Hepatic stellate cell (primary cell): ENCODE measurements at regions not wholly inside any gene's neighbourhood (a gene's known extent, or its start where the extent isn't known, plus 50 kb on each side); places are given as distances from the start of the nearest gene placed in this dataset.

Experiments used
- DNase-seq: peaks from one replicate; pipeline ENCODE4 v3.0.0; 2011; ENCODE audit warnings: low spot score

DNA sequence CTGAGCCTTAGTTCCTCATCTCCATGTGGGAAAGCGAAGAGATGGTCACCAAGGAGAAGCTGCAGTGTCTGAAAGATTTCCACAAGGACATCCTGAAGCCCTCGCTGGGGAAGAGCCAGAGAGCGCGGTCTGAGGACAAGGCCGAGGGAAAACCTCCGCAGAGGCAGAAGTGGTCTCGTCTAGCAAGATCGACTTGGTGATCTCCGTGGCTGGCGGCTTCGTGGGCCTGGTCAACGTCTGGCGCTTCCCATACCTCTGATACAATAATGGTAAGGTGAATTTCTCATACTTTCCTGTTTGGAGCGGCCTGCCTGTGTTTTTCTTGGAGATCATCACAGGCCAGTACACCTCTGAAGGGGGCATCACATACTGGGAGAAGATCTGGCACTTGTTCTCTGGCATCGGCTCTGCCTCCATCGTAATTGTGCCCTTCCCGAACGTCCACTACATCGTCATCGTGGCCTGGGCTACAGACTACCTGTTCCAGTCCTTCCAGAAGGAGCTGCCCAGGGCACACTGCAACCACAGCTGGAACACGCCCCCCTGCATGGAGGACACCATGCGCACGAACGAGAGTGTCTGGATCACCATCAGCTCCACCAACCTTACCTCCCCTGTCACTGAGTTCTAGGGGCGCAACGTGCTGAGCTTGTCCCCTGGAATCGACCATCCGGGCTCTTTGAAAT, 841.1 kb upstream of the TMPRSS15 start:
- DNase-seq, result no peak

DNA sequence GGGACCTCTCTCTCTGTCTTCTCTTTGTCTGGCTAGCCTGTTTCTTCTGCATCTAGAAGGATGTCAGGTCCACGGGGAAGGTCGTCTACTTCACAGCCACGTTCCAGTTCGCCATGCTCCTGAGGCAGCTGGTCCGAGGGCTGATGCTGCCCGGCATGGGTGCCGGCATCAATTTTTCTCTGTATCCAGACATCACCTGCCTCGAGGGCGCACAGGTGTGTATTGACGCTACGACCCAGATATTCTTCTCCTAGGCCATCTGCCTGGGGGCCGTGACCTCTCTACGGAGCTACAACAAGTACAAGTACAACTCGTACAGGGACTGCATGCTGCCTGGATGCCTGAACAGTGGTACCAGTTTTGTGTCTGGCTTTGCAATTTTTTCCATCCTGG, 841.6 kb upstream of the TMPRSS15 start:
- no peak for DNase-seq

DNA sequence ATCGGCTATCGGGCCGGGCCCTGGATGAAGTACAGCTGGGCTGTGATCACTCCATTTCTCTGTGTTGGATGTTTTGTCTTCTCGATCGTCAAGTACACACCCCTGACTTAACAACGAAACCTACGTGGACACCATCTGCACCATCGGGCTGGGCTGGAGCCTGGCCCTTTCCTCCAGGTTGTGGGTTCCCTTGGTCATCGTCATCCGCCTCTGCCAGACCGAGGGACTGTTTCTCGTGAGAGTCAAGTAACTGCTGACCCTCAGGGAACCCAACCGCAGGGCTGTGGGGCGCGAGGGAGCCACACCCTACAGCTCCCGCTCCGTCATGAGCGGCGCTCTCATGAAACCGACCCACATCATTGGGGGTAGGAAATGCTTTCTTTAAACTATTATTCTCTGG, 842.4 kb upstream of the TMPRSS15 start:
- DNase-seq, result no peak

DNA sequence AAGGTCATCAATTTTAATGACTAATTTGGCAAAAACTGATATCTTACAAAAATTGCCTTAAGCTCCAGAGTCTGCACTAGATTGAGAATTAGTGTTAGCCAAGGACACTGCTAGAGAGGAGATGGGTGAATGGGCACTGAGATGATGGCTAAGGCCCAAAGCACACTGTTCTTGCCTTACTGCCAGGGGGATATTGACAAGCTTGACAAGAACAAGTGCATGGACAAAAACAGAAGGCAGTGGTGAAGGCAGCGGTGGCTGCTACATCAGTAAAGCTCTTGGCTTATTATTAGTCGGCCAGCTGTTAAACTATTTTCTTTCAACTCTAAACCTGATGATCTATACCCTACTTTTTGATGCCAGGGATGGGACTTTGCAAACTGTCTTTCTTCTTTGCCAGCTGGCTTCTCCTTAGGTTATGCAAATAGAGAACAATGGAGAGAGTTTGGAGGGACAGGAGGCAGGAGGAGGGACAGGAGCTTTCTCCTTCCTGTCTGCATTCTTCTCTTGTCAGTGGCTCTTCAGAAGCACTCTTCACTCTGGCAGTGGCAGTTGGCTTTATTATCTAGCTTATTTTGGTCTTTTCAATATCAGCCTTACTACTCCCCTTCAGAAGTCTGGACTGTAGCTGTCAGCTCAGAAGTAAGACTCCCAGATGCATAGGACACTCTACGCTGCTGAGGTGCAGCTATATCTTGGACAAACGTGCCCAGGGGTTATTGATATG, 853.5 kb upstream of the TMPRSS15 start:
- no peak for DNase-seq

DNA sequence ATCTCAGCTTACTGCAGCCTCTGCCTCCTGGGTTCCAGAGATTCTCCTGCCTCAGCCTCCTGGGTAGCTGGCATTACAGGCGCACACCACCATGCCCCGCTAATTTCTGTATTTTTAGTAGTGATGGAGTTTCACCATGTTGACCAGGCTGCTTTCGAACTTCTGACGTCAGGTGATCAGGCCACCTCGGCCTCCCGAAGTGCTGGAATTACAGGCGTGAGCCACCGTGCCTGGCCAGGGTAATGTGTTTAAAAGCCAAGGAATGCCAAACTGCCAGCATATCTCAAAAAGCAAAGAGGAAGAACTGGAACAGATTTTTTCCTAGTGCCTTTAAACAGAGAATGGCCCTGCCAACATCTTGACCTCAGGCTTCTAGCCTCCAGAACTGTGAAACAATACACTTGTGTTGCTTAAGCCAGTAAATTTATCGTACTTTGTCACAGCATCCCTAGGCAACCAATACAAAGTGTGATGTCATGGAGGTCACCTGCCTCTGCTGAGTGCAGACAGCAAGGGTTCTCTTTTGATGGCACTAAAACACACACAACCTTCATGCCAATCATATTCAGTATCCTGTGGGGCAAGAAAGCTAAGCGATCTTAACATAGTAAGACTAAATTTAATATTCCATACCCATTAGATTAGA, 858.3 kb upstream of the TMPRSS15 start:
- no peak for DNase-seq

DNA sequence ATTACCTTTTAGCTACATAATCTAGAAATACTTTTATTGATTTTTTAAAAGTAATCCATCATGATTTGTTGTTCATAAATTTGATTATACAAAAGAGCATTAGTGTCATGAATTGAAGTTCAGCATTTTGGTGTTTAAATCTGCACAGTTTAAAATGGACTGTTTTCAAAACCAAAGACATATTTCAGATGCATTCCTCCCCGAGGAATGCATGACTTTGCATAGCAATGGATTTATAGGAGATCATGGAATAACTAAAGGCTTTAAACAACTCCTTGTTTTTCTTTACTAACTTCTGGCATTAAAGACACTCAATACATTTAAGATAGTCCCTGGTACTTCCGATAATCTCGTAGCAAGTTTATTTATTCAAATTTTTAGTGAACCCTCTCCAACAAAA, 863.1 kb upstream of the TMPRSS15 start:
- DNase-seq, result no peak

DNA sequence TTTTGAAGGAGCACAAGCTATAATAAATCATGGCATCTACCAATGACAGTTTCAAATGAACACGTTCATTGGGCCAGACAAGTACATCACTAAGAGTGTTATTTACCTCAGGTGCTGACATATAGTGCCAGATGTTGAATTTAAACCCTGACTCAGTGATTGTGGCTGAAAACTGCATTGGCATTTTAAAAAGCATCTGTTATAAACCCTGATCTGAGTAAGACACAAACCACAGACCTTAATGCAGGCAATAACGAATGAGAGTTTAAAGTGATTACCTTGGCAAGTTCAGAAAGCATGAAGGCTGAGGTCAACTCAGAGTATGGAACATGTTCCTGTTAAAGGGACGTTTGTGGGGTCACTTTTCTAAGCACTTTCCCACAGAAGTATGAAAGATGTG, 865.1 kb upstream of the TMPRSS15 start:
- DNase-seq, result no peak

DNA sequence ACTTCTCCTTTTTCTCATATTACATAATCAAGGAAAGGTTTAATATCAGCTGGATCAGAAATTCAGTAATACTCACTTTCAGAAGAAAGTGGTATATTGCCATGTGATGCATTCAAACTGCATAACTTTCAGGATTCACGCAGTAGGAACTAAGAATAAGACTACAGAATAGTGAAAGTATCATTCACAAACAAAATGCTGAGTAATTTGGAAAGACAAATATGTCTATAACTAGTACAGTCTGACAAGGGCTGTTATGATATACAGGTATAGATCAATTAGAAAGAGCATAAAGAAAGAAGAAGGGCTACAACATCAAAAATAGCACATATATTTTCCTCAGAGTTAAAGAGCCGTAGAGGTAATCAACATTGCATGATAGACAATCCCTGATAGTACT, 871.5 kb upstream of the TMPRSS15 start:
- DNase-seq, result no peak

DNA sequence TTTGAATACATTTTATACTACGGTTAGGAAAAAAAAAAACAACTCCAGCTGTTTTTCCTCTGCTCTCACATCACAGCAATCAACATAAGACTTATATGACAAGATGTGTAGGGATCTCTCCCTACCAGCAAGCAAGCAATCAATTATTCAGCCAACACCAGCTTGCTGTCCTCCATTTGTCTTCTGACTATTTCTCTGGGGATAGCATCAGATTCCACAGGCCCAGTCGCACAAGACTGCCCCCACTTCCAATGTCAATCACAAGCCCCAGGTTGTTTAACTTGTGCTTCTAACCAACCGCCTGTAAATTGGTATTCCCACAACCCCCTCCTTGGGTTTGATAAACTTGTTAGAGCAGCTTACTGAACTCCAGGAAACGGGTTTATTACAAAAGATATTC, 873.1 kb upstream of the TMPRSS15 start:
- DNase-seq, result no peak

DNA sequence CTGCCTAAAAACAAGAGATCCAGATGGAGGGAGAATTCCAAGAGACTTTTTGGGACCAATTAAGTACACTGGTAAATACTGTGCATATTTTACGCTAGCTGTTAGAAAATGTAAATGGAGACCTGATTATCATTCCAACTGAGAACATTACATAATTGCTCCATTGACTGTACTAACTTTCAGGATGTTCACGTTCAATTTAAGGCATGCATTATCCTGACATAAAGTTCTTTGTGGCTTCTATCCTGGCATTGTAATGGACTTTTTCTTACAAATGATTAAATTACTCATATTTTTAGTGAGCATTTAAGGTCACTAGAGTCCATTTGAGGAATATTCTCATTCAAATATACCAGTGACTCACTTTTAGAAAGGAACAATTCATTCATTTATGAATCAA, 883.3 kb upstream of the TMPRSS15 start:
- DNase-seq, result no peak

DNA sequence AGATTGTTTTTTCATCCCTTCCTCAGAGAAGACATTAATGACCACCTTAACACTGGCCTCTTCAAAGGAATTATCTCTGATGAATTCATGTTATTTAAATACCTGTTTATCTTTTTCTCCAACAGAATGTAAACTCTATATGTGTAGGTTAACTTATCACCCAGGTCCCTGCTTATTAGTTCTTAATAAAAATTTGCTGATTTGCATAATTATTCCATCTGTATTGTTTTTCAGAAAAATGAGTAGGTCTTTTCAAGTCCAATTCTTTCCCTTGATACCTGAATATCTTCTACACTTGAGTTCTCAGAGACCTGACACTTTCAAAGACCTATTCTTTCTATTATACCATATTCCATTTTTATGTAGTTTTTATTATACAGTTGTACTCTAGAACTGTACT, 886.7 kb upstream of the TMPRSS15 start:
- no peak for DNase-seq

DNA sequence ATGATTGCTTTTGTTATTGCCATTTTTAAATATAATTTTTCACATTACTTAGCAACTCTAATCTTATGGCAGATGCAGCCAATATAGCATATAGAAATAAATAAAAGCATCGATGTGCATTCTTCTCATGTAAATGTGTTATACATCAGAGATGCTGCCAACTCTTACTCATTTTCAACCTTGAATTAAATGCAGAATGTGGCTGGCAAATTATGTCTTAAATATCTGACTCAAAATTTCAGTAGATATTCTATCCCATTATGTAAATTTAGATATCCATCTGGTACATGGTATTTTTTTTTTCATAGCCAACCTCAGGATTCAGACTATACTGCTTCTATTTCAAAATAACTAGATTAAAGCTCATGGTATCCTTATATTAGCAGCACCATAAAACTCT, 916.7 kb upstream of the TMPRSS15 start:
- DNase-seq, result no peak

DNA sequence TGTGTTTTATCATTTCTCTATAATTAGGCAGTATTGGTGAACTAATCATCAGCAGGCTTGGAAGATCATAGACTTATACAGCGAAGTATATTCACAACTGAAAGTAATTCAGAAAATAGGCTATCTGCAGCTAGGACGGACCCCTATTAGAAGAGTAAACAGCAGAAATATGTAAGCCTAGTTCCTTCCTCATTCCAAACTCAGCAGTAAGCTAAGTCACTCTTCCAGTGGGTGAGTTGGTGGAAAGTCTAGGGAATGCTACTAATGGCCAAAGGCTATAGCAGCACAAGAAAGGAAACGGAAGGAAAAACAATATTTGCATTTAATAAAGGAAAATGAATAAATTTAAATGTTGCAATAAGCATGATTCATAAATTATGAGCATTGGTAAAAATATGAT, 918.1 kb upstream of the TMPRSS15 start:
- DNase-seq, result no peak

DNA sequence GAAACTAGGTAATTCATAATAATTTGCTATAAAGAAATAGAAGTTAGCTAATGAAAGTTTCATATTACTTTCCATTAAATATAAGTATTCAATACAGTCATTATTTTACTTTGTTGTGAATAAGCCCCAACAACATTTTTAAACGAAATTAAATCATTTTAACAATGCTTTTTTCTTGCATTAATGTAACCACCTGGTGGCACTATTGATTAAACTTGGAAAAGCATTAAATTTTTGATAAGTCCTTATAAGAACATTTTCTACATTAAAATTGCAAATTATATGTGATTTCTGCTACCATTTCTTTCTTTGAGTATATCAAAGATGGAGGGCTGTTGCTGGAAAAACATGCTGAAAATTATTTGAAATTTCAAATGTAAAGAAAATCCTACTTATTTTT, 918.8 kb upstream of the TMPRSS15 start:
- DNase-seq, result no peak

DNA sequence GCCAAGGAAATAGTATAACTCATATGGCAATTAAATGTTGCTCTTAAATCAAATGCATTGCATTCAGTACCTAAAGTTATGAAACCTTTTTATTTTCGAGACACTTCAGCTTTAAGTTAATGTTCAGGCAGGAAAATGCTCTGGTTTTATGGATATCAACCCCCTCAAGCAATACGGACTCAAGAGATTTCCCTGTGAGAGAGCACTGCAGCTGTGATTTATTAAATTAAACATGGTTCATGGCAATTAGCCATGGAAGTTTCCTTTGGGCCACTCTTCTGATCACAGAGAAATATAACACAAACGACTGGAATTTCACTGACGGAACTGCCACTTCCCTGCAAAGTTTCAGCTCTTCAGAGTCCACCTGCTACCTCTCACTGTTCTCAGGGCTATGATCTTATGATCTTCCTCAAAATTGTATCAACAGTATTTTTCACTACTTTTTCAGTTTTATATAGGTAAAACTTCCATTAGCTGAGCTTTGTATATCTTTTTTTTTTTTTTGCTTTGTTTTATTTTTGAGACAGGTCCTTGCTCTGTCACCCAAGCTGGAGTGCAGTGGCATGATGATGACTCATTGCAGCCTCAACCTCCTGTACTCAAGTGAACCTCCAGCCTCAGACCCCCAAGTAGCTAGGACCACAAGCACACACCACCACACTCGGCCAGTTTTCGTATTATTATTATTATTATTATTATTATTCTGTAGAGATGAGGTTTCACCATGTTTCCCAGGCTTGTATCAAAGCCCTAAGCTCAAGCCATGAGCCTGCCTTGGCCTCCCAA, 923.1 kb upstream of the TMPRSS15 start:
- no peak for DNase-seq

DNA sequence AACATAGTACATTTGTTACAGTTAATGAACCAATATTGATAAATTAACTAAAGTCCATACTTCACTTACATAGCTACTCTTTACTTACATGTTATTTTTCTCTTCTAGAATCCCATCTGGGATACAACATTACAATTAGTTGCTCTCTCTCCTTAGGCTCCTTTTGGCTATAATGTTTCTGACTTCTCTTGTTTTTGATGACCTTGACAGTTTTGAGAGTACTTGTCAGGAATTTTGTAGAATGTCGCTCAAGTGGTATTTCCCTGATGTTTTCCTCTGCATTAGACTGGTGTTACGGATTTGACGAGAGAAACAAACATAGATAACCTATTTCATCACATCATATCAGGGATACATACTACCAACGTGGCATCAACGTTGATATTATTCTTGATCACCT, 925.4 kb upstream of the TMPRSS15 start:
- no peak for DNase-seq

DNA sequence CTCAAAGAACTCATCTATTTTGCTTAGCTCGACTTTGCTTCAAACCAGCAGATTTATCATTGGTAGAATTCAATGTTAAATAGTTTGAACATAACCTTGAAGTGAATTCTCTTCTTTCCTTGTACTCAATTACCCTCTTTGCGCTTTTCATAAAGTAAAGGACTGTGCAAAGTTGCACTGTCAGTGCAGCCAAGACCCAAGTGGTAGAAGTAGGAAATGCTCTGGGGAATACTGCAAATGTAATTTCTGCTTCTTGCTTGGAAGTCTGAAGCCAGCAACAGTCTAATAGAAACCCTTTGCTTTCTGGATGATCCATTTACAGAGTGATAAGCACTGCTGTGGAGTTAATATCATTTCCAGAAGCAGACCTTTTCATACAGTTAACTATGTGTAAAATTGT, 936.7 kb upstream of the TMPRSS15 start:
- no peak for DNase-seq

DNA sequence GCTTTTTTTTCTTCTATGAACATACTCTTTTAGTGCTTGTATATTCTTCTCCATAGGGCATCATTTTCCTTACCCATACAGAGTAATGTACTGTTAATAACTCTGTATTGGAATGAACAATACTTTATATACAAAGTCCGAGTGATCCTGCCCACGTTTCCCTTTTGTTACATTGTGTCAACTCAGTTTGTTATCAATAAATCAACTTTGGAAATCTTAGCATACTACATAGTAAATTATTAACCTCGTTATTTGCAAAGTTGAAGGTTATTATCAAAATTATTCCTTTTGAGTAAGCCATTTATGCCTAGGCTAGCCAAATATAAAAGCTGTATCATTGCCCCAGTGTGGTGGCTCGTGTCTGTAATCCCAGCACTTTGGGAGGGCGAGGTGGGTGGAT, 937.4 kb upstream of the TMPRSS15 start:
- DNase-seq, result no peak

DNA sequence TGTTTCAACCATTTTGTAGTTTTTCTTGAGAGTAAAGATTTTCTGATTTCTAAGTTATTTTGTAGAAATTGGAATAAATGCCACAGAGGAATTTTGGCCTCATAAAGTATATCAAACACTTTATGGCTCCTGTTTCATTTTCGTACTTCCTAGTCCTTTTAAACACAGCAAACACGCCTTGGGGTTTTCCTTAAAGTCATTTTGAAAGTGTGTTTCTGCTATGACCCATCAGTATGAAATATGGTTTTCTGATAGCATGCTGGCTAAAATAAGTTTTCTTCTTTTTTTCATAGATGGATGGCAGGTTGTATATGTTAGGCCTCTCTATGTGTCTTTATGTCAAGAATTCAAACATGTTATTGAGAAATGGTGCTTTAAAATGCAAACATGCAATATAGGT, 940.1 kb upstream of the TMPRSS15 start:
- no peak for DNase-seq

DNA sequence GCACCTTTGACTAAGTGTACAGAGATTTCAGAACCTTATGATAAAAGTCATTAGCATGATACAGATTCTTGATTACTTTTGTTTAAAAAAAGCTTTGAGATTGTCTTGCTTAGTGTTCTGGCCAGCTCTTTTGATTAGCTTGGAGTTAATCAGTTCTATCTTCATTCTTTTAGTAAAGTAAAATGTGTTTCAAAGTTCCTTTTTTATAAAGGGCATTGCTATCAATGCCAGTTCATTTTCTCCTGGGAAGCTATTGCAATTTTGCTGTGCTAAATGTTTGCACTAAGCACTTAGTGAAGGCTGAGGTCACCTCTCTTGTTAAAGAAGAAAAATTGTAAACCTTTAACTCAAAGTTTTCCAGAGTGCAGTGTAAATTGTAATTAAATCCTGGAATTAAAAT, 946.7 kb upstream of the TMPRSS15 start:
- no peak for DNase-seq

DNA sequence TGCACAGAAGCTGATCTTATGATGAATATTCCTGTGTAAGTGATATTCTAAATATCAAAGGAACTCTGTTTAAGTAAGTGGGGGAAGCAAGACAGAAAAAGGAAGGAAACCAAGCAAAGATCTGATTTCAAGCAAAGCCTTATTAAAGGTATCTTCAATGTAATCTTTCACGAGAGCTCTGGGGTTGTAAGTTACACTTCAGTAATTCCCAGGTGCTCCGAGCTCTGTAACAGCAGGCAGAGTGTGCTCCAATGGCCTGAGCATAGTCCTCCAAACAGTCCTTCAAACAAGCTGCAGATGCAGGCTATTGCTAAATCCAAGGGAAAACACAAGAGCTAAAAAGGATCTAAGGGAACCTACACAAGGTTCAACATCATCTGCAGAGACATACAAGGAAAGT, 949.7 kb upstream of the TMPRSS15 start:
- no peak for DNase-seq

DNA sequence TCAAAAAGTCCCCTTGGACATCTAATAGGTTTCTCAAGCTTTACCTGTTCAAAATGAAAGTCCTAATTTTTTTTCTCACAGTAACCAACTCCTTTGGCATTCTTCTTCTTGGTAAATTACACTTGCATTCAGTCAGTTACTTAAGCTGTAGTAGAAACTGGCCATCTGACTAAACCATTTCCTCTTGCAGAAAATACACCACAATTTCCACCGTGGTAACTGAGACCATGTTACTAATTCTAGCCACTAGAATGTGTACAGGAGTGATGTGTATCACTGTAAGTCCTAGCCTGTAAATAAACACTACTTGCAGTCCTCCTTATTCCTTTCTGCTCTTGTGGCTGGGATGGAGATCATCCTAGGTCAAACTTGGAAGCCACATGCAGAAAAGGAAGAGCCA, 965.4 kb upstream of the TMPRSS15 start:
- DNase-seq, result no peak

DNA sequence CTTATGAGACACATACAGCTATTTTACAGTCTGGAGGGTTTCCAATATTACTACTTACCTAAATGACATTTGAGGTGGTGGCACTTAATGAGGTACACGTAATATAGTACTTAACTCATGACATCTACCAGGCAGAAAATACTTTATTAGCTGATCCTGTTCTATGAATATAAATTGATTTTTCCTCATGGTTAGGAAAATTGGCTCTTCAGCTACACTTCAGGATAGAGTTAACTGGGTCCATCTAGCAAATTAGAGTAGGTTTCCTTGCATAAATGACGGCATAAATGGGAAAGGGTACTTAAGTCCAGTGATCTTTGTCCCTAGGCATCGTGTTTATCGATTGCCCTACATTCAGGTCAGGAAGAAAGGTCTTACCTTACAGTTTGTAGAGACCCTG, 988.8 kb upstream of the TMPRSS15 start:
- DNase-seq, result no peak
